ENCODE measurements at regions not wholly inside any gene's neighbourhood (a gene's known extent, or its start where the extent isn't known, plus 50 kb on each side); places are given as distances from the start of the nearest gene placed in this dataset.

GRCh38 chr4:1579001-1579900 lies 104.9 kb downstream of the FAM53A start (continued):
- no peak for TF ChIP-seq NR0B1 (IDR thresholded peaks at IDR 0.05; ENCODE audit: partially characterized antibody)
- TF ChIP-seq BMI1 (IDR thresholded peaks at IDR 0.05; ENCODE audit: low read length), result no peak
- TF ChIP-seq PHF21A (IDR thresholded peaks at IDR 0.05; ENCODE audit: borderline replicate concordance, low read depth), result no peak
- TF ChIP-seq ZBTB9 (CRISPR knock-in tag; IDR thresholded peaks at IDR 0.05), result peak; percentile 68; the same call in 1 of the 2 replicates
- TF ChIP-seq KAT2B (IDR thresholded peaks at IDR 0.05; ENCODE audit: low read depth, low read length), result no peak
- no peak for TF ChIP-seq C11orf30 (IDR thresholded peaks at IDR 0.05; ENCODE audit: low read depth)
- 0 out of 2 replicates have a peak, but pooled peaks have one; percentile 61 for TF ChIP-seq ZBTB2 (IDR thresholded peaks at IDR 0.05)
- peak; percentile 50 for TF ChIP-seq CXXC5 (CRISPR knock-in tag; IDR thresholded peaks at IDR 0.05)
- no peak for TF ChIP-seq UBTF (IDR thresholded peaks at IDR 0.05; ENCODE audit: borderline replicate concordance in 1 of 2, low read depth in 2 of 2, low read length in 2 of 2)
- TF ChIP-seq EGR1 (conservative IDR thresholded peaks at IDR 0.05), result peak; percentile 74
- TF ChIP-seq E4F1 (CRISPR knock-in tag; IDR thresholded peaks at IDR 0.05; ENCODE audit: borderline replicate concordance), result no peak
- TF ChIP-seq GTF2B (IDR thresholded peaks at IDR 0.05; ENCODE audit: extremely low read depth, insufficient read length), result no peak
- no peak for TF ChIP-seq ZNF644 (tag; IDR thresholded peaks at IDR 0.05; ENCODE audit: low read depth)
- peak; percentile 53; the same call in 1 of the 2 replicates for TF ChIP-seq ZBTB12 (CRISPR knock-in tag; IDR thresholded peaks at IDR 0.05)

Measured in K562 (cell line).